SK-N-SH (cell line): ENCODE measurements at regions not wholly inside any gene's neighbourhood (a gene's known extent, or its start where the extent isn't known, plus 50 kb on each side); places are given as distances from the start of the nearest gene placed in this dataset.

Source experiments
- CHD2 ChIP-seq: fragments of 150-350 bp; IDR thresholded peaks from 2 replicates; pipeline ENCODE4 v1.6.1; 2018; ENCODE audit warnings: low read length; ENCODE audit not compliant: partially characterized antibody
- EP300 ChIP-seq, 2 experiments: IDR thresholded peaks; 2 replicates each; pipeline versions ENCODE4 v1.4.0 to v1.6.1; 2012; ENCODE audit warnings: borderline replicate concordance in 1 of 2, low read depth in 1 of 2, low read length in 1 of 2
- EZH2phosphoT487 ChIP-seq: fragments of 200-600 bp; sonication (generic); IDR thresholded peaks from 2 replicates; pipeline ENCODE4 v1.6.1; 2017; ENCODE audit warnings: low read depth, mixed run types, mild to moderate bottlenecking, antibody characterized with exemption, moderate library complexity, borderline replicate concordance
- GABPA ChIP-seq: IDR thresholded peaks from 2 replicates; pipeline ENCODE4 v1.4.0; 2012; ENCODE audit warnings: low read depth, mild to moderate bottlenecking
- JUND ChIP-seq: IDR thresholded peaks from 2 replicates; pipeline ENCODE4 v1.4.0; 2012
- TAF1 ChIP-seq: IDR thresholded peaks from 2 replicates; pipeline ENCODE4 v1.6.1; 2012; ENCODE audit warnings: low read depth, mild to moderate bottlenecking, low read length, moderate library complexity, borderline replicate concordance
- TCF12 ChIP-seq: IDR thresholded peaks from 2 replicates; pipeline ENCODE4 v1.4.0; 2012
- YY1 ChIP-seq: IDR thresholded peaks from 2 replicates; pipeline ENCODE4 v1.4.0; 2012; ENCODE audit warnings: low read depth, mild to moderate bottlenecking
- TF ChIP-seq, protein P1 (sequence below): fragments of 200-600 bp; sonication (generic); IDR thresholded peaks from 2 replicates; pipeline ENCODE4 v1.6.1; 2017; ENCODE audit warnings: antibody characterized with exemption, mild to moderate bottlenecking, moderate library complexity
- TF ChIP-seq, protein P2 (sequence below): IDR thresholded peaks from 2 replicates; pipeline ENCODE4 v1.4.0; 2012; ENCODE audit warnings: low read depth

DNA sequence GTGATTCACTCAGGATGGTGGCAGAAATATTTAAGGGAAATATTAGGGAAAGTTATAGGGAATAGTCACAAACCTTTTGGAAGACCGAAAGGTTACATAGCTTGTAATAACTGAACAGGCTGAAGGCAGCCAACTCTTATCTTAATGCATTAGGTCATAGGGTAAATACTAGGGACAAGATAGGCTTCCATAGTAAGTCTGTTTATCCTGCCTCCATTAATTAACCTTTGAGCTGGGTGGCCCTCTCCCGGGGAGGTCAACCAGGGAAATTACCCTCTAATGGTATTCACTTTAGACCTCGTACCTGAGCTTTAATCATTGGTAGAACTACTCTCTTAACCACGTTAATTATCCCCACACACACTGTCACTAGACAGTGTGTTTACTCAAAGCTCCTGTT, 981.8 kb downstream of the SLC16A7 start:
- TF ChIP-seq, protein P1, sequence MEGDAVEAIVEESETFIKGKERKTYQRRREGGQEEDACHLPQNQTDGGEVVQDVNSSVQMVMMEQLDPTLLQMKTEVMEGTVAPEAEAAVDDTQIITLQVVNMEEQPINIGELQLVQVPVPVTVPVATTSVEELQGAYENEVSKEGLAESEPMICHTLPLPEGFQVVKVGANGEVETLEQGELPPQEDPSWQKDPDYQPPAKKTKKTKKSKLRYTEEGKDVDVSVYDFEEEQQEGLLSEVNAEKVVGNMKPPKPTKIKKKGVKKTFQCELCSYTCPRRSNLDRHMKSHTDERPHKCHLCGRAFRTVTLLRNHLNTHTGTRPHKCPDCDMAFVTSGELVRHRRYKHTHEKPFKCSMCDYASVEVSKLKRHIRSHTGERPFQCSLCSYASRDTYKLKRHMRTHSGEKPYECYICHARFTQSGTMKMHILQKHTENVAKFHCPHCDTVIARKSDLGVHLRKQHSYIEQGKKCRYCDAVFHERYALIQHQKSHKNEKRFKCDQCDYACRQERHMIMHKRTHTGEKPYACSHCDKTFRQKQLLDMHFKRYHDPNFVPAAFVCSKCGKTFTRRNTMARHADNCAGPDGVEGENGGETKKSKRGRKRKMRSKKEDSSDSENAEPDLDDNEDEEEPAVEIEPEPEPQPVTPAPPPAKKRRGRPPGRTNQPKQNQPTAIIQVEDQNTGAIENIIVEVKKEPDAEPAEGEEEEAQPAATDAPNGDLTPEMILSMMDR, result no peak
- no peak for TF ChIP-seq GABPA
- TF ChIP-seq TAF1, result no peak
- TF ChIP-seq EP300 (IDR thresholded peaks at IDR 0.05; ENCODE audit: borderline replicate concordance in 1 of 2, low read depth in 1 of 2, low read length in 1 of 2), result no peak
- TF ChIP-seq YY1, result no peak
- TF ChIP-seq, protein P2, sequence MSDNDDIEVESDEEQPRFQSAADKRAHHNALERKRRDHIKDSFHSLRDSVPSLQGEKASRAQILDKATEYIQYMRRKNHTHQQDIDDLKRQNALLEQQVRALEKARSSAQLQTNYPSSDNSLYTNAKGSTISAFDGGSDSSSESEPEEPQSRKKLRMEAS, result no peak
- TF ChIP-seq TCF12, result no peak
- TF ChIP-seq CHD2, result no peak
- no peak for TF ChIP-seq EZH2phosphoT487
- no peak for TF ChIP-seq JUND
